ENCODE measurements at regions not wholly inside any gene's neighbourhood (a gene's known extent, or its start where the extent isn't known, plus 50 kb on each side); places are given as distances from the start of the nearest gene placed in this dataset.

GRCh38 chr16:35352431-35352830 is 1893.0 kb downstream of the TP53TG3F start:
- Histone ChIP-seq H3K9ac (ENCODE audit: low read length) (no peak overlapping the region), H3K27me3 (replicated peaks in 1 of 4; ENCODE audit: control extremely low read depth in 1 of 4, control insufficient read depth in 3 of 4, insufficient read depth in 4 of 4, low read length in 3 of 4) (no peaks in the 10 kb centered on the region), H2AFZ (ENCODE audit: insufficient read depth, low read depth, low read length, poor library complexity, severe bottlenecking) (no peak overlapping the region), H3K4me2 (replicated peaks; ENCODE audit: low read depth, low read length, poor library complexity, severe bottlenecking) (no peak overlapping the region), H3K36me3 (replicated peaks in 1 of 2; ENCODE audit: control extremely low read depth in 1 of 2, control insufficient read depth in 1 of 2, extremely low read depth in 1 of 2, insufficient read depth in 2 of 2, low read length in 1 of 2) (no peaks in the 10 kb centered on the region), H3K79me2 (ENCODE audit: control insufficient read depth, insufficient read depth, low read length) (no peaks in the 10 kb centered on the region), H3K9me3 (ENCODE audit: control extremely low read depth in 1 of 3, control insufficient read depth in 2 of 3, insufficient read depth in 1 of 3, low read length in 2 of 3) (peaks cover 2 to 11% (median 4%) of the 10 kb centered on the region in 3 donors), H3K4me3 (ENCODE audit: control extremely low read depth in 1 of 5, extremely low read depth in 1 of 5, insufficient read depth in 1 of 5, low read depth in 2 of 5, low read length in 4 of 5) (no peak overlapping the region), H3K27ac (ENCODE audit: low read length in 2 of 2) (no peak overlapping the region), H3K4me1 (ENCODE audit: control insufficient read depth in 2 of 2, insufficient read depth in 2 of 2, low read length in 2 of 2) (no peaks in the 10 kb centered on the region), H4K20me1 (ENCODE audit: control insufficient read depth, insufficient read depth, low read length, poor library complexity, severe bottlenecking) (no peaks in the 10 kb centered on the region)
- Mint-ChIP-seq H3K4me1 (no peaks in the 10 kb centered on the region), H3K27me3 (no peaks in the 10 kb centered on the region), H3K27ac (no peak overlapping the region), H3K4me3 (no peak overlapping the region), H3K9me3 (ENCODE audit: insufficient read depth) (peaks cover 6% of the 10 kb centered on the region)
- ChIA-PET CTCF (no interaction called here), POLR2A (no interaction called here)
- ATAC-seq (ENCODE audit: low read depth) (no peak), DNase-seq (no peak)
- TF ChIP-seq CTCF (IDR thresholded peaks at IDR 0.05) (no peak), EZH2 (IDR thresholded peaks at IDR 0.05; ENCODE audit: borderline replicate concordance, insufficient read depth, low read depth, low read length, poor library complexity, severe bottlenecking) (no peak)
- 59% methylated on average over 28 of the region's 29 CpGs for WGBS (ENCODE audit: insufficient coverage)
- intact Hi-C loops (cut with micrococcal nuclease), result no loop called here

GRCh38 chr16:35363510-35363909 is 1904.1 kb downstream of the TP53TG3F start:
- no peaks in the 10 kb centered on the region for H4K20me1 ChIP-seq (ENCODE audit: control insufficient read depth, insufficient read depth, low read length, poor library complexity, severe bottlenecking)
- H3K36me3 ChIP-seq (replicated peaks in 1 of 2; ENCODE audit: control extremely low read depth in 1 of 2, control insufficient read depth in 1 of 2, extremely low read depth in 1 of 2, insufficient read depth in 2 of 2, low read length in 1 of 2), result no peaks in the 10 kb centered on the region
- Mint-ChIP-seq H3K4me3 (no peak overlapping the region), H3K27ac (no peak overlapping the region), H3K27me3 (no peaks in the 10 kb centered on the region), H3K9me3 (ENCODE audit: insufficient read depth) (peaks cover 6% of the 10 kb centered on the region), H3K4me1 (no peaks in the 10 kb centered on the region)
- ChIA-PET POLR2A (no interaction called here), CTCF (no interaction called here)
- H3K27me3 ChIP-seq (replicated peaks in 1 of 4; ENCODE audit: control extremely low read depth in 1 of 4, control insufficient read depth in 3 of 4, insufficient read depth in 4 of 4, low read length in 3 of 4), result no peaks in the 10 kb centered on the region
- H3K27ac ChIP-seq (ENCODE audit: low read length in 2 of 2), result no peak overlapping the region
- no peak for DNase-seq
- 81% methylated on average over 2 of the region's 3 CpGs for WGBS (ENCODE audit: insufficient coverage)
- no peak overlapping the region for H3K9ac ChIP-seq (ENCODE audit: low read length)
- intact Hi-C loops (cut with micrococcal nuclease), result no loop called here
- H3K9me3 ChIP-seq (ENCODE audit: control extremely low read depth in 1 of 3, control insufficient read depth in 2 of 3, insufficient read depth in 1 of 3, low read length in 2 of 3), result peaks cover 0 to 13% (median 5%) of the 10 kb centered on the region in 3 donors
- no peak for ATAC-seq (ENCODE audit: low read depth)
- no peak overlapping the region for H3K4me3 ChIP-seq (ENCODE audit: control extremely low read depth in 1 of 5, extremely low read depth in 1 of 5, insufficient read depth in 1 of 5, low read depth in 2 of 5, low read length in 4 of 5)
- H2AFZ ChIP-seq (ENCODE audit: insufficient read depth, low read depth, low read length, poor library complexity, severe bottlenecking), result no peak overlapping the region
- no peak overlapping the region for H3K4me2 ChIP-seq (replicated peaks; ENCODE audit: low read depth, low read length, poor library complexity, severe bottlenecking)
- no peak for TF ChIP-seq CTCF (IDR thresholded peaks at IDR 0.05)
- TF ChIP-seq EZH2 (IDR thresholded peaks at IDR 0.05; ENCODE audit: borderline replicate concordance, insufficient read depth, low read depth, low read length, poor library complexity, severe bottlenecking), result no peak
- H3K79me2 ChIP-seq (ENCODE audit: control insufficient read depth, insufficient read depth, low read length), result no peaks in the 10 kb centered on the region
- H3K4me1 ChIP-seq (ENCODE audit: control insufficient read depth in 2 of 2, insufficient read depth in 2 of 2, low read length in 2 of 2), result no peaks in the 10 kb centered on the region

Data from B cell (primary cell).